Activated T-helper 1 cell treated with anti-CD3 and anti-CD28 coated beads, Interleukin-12 subunit alpha, Interleukin-12 subunit beta, Interleukin-2, Interleukin-4 antibody, amounts not matched to agents 30 ng/mL and 10 ng/mL and 1 ng/mL, durations not matched to agents 14 hours and 24 hours and 36 hours (primary cell): ENCODE measurements at regions not wholly inside any gene's neighbourhood (a gene's known extent, or its start where the extent isn't known, plus 50 kb on each side); places are given as distances from the start of the nearest gene placed in this dataset.

Source experiments
- DNase-seq: peaks from one replicate; pipeline ENCODE4 v3.0.0; 2021; ENCODE audit warnings: low spot score
- H3K27ac Mint-ChIP-seq: one replicate; pipeline ENCODE4 v1.8.0; 2021; ENCODE audit warnings: mild to moderate bottlenecking, mixed read lengths
- H3K27me3 Mint-ChIP-seq: one replicate; pipeline ENCODE4 v1.8.0; 2022; ENCODE audit warnings: mild to moderate bottlenecking, moderate library complexity, mixed read lengths; ENCODE audit not compliant: insufficient read depth
- H3K36me3 Mint-ChIP-seq: one replicate; pipeline ENCODE4 v1.8.0; 2021; ENCODE audit warnings: low read depth, mixed read lengths
- H3K4me1 Mint-ChIP-seq: one replicate; pipeline ENCODE4 v1.8.0; 2021; ENCODE audit warnings: low read depth, mixed read lengths
- H3K4me3 Mint-ChIP-seq: one replicate; pipeline ENCODE4 v1.8.0; 2021; ENCODE audit warnings: mild to moderate bottlenecking, moderate library complexity, mixed read lengths
- H3K9me3 Mint-ChIP-seq: one replicate; pipeline ENCODE4 v1.8.0; 2021; ENCODE audit warnings: mixed read lengths
- intact Hi-C: fragments of 100-400 bp; cut with micrococcal nuclease; formaldehyde crosslinking; loops from one replicate; pipeline ENCODE4 v1.15.1; 2024

GRCh38 chr6:102407886-102408741, 1014.6 kb downstream of the GRIK2 start:
- no peaks in the 10 kb centered on the region for H3K36me3 Mint-ChIP-seq
- H3K4me3 Mint-ChIP-seq: no peak overlapping the region
- H3K9me3 Mint-ChIP-seq: peaks cover 4% of the 10 kb centered on the region
- no peak for DNase-seq
- H3K4me1 Mint-ChIP-seq: no peaks in the 10 kb centered on the region
- H3K27ac Mint-ChIP-seq: no peak overlapping the region
- H3K27me3 Mint-ChIP-seq: no peaks in the 10 kb centered on the region
- intact Hi-C loops: no loop called here

- intact Hi-C loops: no loop called here
- Mint-ChIP-seq H3K9me3 (peaks cover 4% of the 10 kb centered on the region), H3K4me1 (no peaks in the 10 kb centered on the region), H3K4me3 (no peak overlapping the region), H3K27me3 (no peaks in the 10 kb centered on the region), H3K27ac (no peak overlapping the region), H3K36me3 (no peaks in the 10 kb centered on the region)
- no peak for DNase-seq
Observed at GRCh38 chr6:102405860-102406259, 1012.4 kb downstream of the GRIK2 start.

GRCh38 chr6:102402635-102403329, 1009.3 kb downstream of the GRIK2 start:
- no peak for DNase-seq
- Mint-ChIP-seq H3K4me1 (no peaks in the 10 kb centered on the region), H3K27me3 (no peaks in the 10 kb centered on the region), H3K9me3 (peaks cover 4% of the 10 kb centered on the region), H3K27ac (no peak overlapping the region), H3K36me3 (no peaks in the 10 kb centered on the region), H3K4me3 (no peak overlapping the region)
- intact Hi-C loops: no loop called here

GRCh38 chr6:102398788-102399390, 1005.4 kb downstream of the GRIK2 start:
- peaks cover 3% of the 10 kb centered on the region for H3K9me3 Mint-ChIP-seq
- H3K27ac Mint-ChIP-seq: no peak overlapping the region
- no peak for DNase-seq
- H3K36me3 Mint-ChIP-seq: no peaks in the 10 kb centered on the region
- no peaks in the 10 kb centered on the region for H3K27me3 Mint-ChIP-seq
- no peaks in the 10 kb centered on the region for H3K4me1 Mint-ChIP-seq
- no peak overlapping the region for H3K4me3 Mint-ChIP-seq
- intact Hi-C loops: no loop called here

GRCh38 chr6:102390541-102390940, 997.0 kb downstream of the GRIK2 start:
- Mint-ChIP-seq H3K4me1 (no peaks in the 10 kb centered on the region), H3K36me3 (no peaks in the 10 kb centered on the region)

GRCh38 chr6:102389994-102390393, 996.5 kb downstream of the GRIK2 start:
- no peak for DNase-seq
- Mint-ChIP-seq H3K4me3 (no peak overlapping the region), H3K36me3 (no peaks in the 10 kb centered on the region), H3K27ac (no peak overlapping the region), H3K9me3 (peaks cover 3% of the 10 kb centered on the region), H3K27me3 (no peaks in the 10 kb centered on the region), H3K4me1 (no peaks in the 10 kb centered on the region)
- intact Hi-C loops: no loop called here

More at GRCh38 chr6:102390541-102390940, 997.0 kb downstream of the GRIK2 start:
- peaks cover 3% of the 10 kb centered on the region for H3K9me3 Mint-ChIP-seq
- DNase-seq: no peak
- H3K27me3 Mint-ChIP-seq: no peaks in the 10 kb centered on the region
- intact Hi-C loops: no loop called here
- H3K27ac Mint-ChIP-seq: no peak overlapping the region
- no peak overlapping the region for H3K4me3 Mint-ChIP-seq

- Mint-ChIP-seq H3K4me3 (no peak overlapping the region), H3K9me3 (no peaks in the 10 kb centered on the region), H3K36me3 (no peaks in the 10 kb centered on the region), H3K4me1 (no peaks in the 10 kb centered on the region), H3K27me3 (no peaks in the 10 kb centered on the region), H3K27ac (no peak overlapping the region)
- intact Hi-C loops: no loop called here
- no peak for DNase-seq
Observed at GRCh38 chr6:102387326-102388033, 994.0 kb downstream of the GRIK2 start.

- no peak for DNase-seq
Observed at GRCh38 chr6:102381203-102381602, 987.7 kb downstream of the GRIK2 start.

GRCh38 chr6:102356170-102356569, 962.7 kb downstream of the GRIK2 start:
- Mint-ChIP-seq H3K27me3 (no peaks in the 10 kb centered on the region), H3K27ac (no peak overlapping the region), H3K4me3 (no peak overlapping the region), H3K9me3 (no peaks in the 10 kb centered on the region), H3K36me3 (no peaks in the 10 kb centered on the region), H3K4me1 (no peaks in the 10 kb centered on the region)
- no peak for DNase-seq
- intact Hi-C loops: no loop called here

More at GRCh38 chr6:102381203-102381602, 987.7 kb downstream of the GRIK2 start:
- H3K27ac Mint-ChIP-seq: no peak overlapping the region
- H3K9me3 Mint-ChIP-seq: no peaks in the 10 kb centered on the region
- no peaks in the 10 kb centered on the region for H3K4me1 Mint-ChIP-seq
- H3K27me3 Mint-ChIP-seq: no peaks in the 10 kb centered on the region
- intact Hi-C loops: no loop called here
- no peak overlapping the region for H3K4me3 Mint-ChIP-seq
- H3K36me3 Mint-ChIP-seq: no peaks in the 10 kb centered on the region

GRCh38 chr6:102355578-102355977, 962.1 kb downstream of the GRIK2 start:
- Mint-ChIP-seq H3K9me3 (no peaks in the 10 kb centered on the region), H3K27me3 (no peaks in the 10 kb centered on the region), H3K4me1 (no peaks in the 10 kb centered on the region), H3K36me3 (no peaks in the 10 kb centered on the region), H3K27ac (no peak overlapping the region), H3K4me3 (no peak overlapping the region)
- DNase-seq: no peak
- intact Hi-C loops: no loop called here

- no peak for DNase-seq
- Mint-ChIP-seq H3K4me3 (no peak overlapping the region), H3K27me3 (no peaks in the 10 kb centered on the region), H3K9me3 (no peaks in the 10 kb centered on the region), H3K36me3 (no peaks in the 10 kb centered on the region), H3K27ac (no peak overlapping the region), H3K4me1 (no peaks in the 10 kb centered on the region)
- intact Hi-C loops: no loop called here
Observed at GRCh38 chr6:102352552-102352951, 959.0 kb downstream of the GRIK2 start.

GRCh38 chr6:102344769-102345168, 951.3 kb downstream of the GRIK2 start:
- no peak overlapping the region for H3K27ac Mint-ChIP-seq
- H3K27me3 Mint-ChIP-seq: no peaks in the 10 kb centered on the region
- no peaks in the 10 kb centered on the region for H3K36me3 Mint-ChIP-seq
- intact Hi-C loops: no loop called here
- no peaks in the 10 kb centered on the region for H3K9me3 Mint-ChIP-seq
- no peak for DNase-seq
- H3K4me1 Mint-ChIP-seq: no peaks in the 10 kb centered on the region
- no peak overlapping the region for H3K4me3 Mint-ChIP-seq
